ENCODE measurements at regions not wholly inside any gene's neighbourhood (a gene's known extent, or its start where the extent isn't known, plus 50 kb on each side); places are given as distances from the start of the nearest gene placed in this dataset.

GRCh38 chr18:41266616-41267015, 688.4 kb upstream of the PIK3C3 start:
- no peak overlapping the region for H3K4me3 ChIP-seq (ENCODE audit: low read length)
- peak; percentile 57 for DNase-seq (ENCODE audit: low read depth)
- H3K36me3 ChIP-seq (ENCODE audit: control insufficient read depth, insufficient read depth, low read length, severe bottlenecking), result no peaks in the 10 kb centered on the region
- H3K9ac ChIP-seq (ENCODE audit: low read length), result no peak overlapping the region
- no peaks in the 10 kb centered on the region for H3K27me3 ChIP-seq (replicated peaks; ENCODE audit: control insufficient read depth, insufficient read depth, low read length)
- H3K4me1 ChIP-seq (ENCODE audit: control insufficient read depth, insufficient read depth, low read length), result no peaks in the 10 kb centered on the region
- no peaks in the 10 kb centered on the region for H3K9me3 ChIP-seq (ENCODE audit: control insufficient read depth, low read length)

- Histone ChIP-seq H3K4me3 (ENCODE audit: low read length) (no peak overlapping the region), H3K36me3 (ENCODE audit: control insufficient read depth, insufficient read depth, low read length, severe bottlenecking) (no peaks in the 10 kb centered on the region)
Measured at GRCh38 chr18:41266204-41266603, 688.8 kb upstream of the PIK3C3 start.

GRCh38 chr18:41265047-41265446, 690.0 kb upstream of the PIK3C3 start:
- Histone ChIP-seq H3K4me3 (ENCODE audit: low read length) (no peak overlapping the region), H3K27me3 (replicated peaks; ENCODE audit: control insufficient read depth, insufficient read depth, low read length) (no peaks in the 10 kb centered on the region), H3K4me1 (ENCODE audit: control insufficient read depth, insufficient read depth, low read length) (no peaks in the 10 kb centered on the region), H3K9ac (ENCODE audit: low read length) (no peak overlapping the region), H3K36me3 (ENCODE audit: control insufficient read depth, insufficient read depth, low read length, severe bottlenecking) (no peaks in the 10 kb centered on the region), H3K9me3 (ENCODE audit: control insufficient read depth, low read length) (no peaks in the 10 kb centered on the region)
- peak; percentile 11 for DNase-seq (ENCODE audit: low read depth)

More at GRCh38 chr18:41266204-41266603, 688.8 kb upstream of the PIK3C3 start:
- Histone ChIP-seq H3K4me1 (ENCODE audit: control insufficient read depth, insufficient read depth, low read length) (no peaks in the 10 kb centered on the region), H3K27me3 (replicated peaks; ENCODE audit: control insufficient read depth, insufficient read depth, low read length) (no peaks in the 10 kb centered on the region), H3K9ac (ENCODE audit: low read length) (no peak overlapping the region), H3K9me3 (ENCODE audit: control insufficient read depth, low read length) (no peaks in the 10 kb centered on the region)
- no peak for DNase-seq (ENCODE audit: low read depth)

- no peak for DNase-seq (ENCODE audit: low read depth)
- H3K4me3 ChIP-seq (ENCODE audit: low read length), result no peak overlapping the region
- no peaks in the 10 kb centered on the region for H3K36me3 ChIP-seq (ENCODE audit: control insufficient read depth, insufficient read depth, low read length, severe bottlenecking)
- H3K9me3 ChIP-seq (ENCODE audit: control insufficient read depth, low read length), result no peaks in the 10 kb centered on the region
- no peaks in the 10 kb centered on the region for H3K27me3 ChIP-seq (replicated peaks; ENCODE audit: control insufficient read depth, insufficient read depth, low read length)
- H3K4me1 ChIP-seq (ENCODE audit: control insufficient read depth, insufficient read depth, low read length), result no peaks in the 10 kb centered on the region
- no peak overlapping the region for H3K9ac ChIP-seq (ENCODE audit: low read length)
Measured at GRCh38 chr18:41263956-41264355, 691.1 kb upstream of the PIK3C3 start.

GRCh38 chr18:41262688-41263087, 692.3 kb upstream of the PIK3C3 start:
- Histone ChIP-seq H3K4me1 (ENCODE audit: control insufficient read depth, insufficient read depth, low read length) (no peaks in the 10 kb centered on the region), H3K4me3 (ENCODE audit: low read length) (no peak overlapping the region), H3K27me3 (replicated peaks; ENCODE audit: control insufficient read depth, insufficient read depth, low read length) (no peaks in the 10 kb centered on the region), H3K9me3 (ENCODE audit: control insufficient read depth, low read length) (no peaks in the 10 kb centered on the region), H3K9ac (ENCODE audit: low read length) (no peak overlapping the region), H3K36me3 (ENCODE audit: control insufficient read depth, insufficient read depth, low read length, severe bottlenecking) (no peaks in the 10 kb centered on the region)
- DNase-seq (ENCODE audit: low read depth), result no peak

GRCh38 chr18:41244591-41245037, 710.4 kb upstream of the PIK3C3 start:
- no peak overlapping the region for H3K4me3 ChIP-seq (ENCODE audit: low read length)

GRCh38 chr18:41237317-41237716, 717.7 kb upstream of the PIK3C3 start:
- peaks cover 4% of the 10 kb centered on the region for H3K9me3 ChIP-seq (ENCODE audit: control insufficient read depth, low read length)
- no peak for DNase-seq (ENCODE audit: low read depth)
- no peaks in the 10 kb centered on the region for H3K36me3 ChIP-seq (ENCODE audit: control insufficient read depth, insufficient read depth, low read length, severe bottlenecking)
- no peak overlapping the region for H3K4me3 ChIP-seq (ENCODE audit: low read length)
- H3K27me3 ChIP-seq (replicated peaks; ENCODE audit: control insufficient read depth, insufficient read depth, low read length), result no peaks in the 10 kb centered on the region
- no peak overlapping the region for H3K9ac ChIP-seq (ENCODE audit: low read length)
- H3K4me1 ChIP-seq (ENCODE audit: control insufficient read depth, insufficient read depth, low read length), result no peaks in the 10 kb centered on the region

More at GRCh38 chr18:41244591-41245037, 710.4 kb upstream of the PIK3C3 start:
- peak; percentile 19 for DNase-seq (ENCODE audit: low read depth)
- Histone ChIP-seq H3K4me1 (ENCODE audit: control insufficient read depth, insufficient read depth, low read length) (no peaks in the 10 kb centered on the region), H3K9me3 (ENCODE audit: control insufficient read depth, low read length) (no peaks in the 10 kb centered on the region), H3K9ac (ENCODE audit: low read length) (no peak overlapping the region), H3K36me3 (ENCODE audit: control insufficient read depth, insufficient read depth, low read length, severe bottlenecking) (no peaks in the 10 kb centered on the region), H3K27me3 (replicated peaks; ENCODE audit: control insufficient read depth, insufficient read depth, low read length) (no peaks in the 10 kb centered on the region)

- Histone ChIP-seq H3K36me3 (ENCODE audit: control insufficient read depth, insufficient read depth, low read length, severe bottlenecking) (no peaks in the 10 kb centered on the region), H3K4me3 (ENCODE audit: low read length) (no peak overlapping the region), H3K27me3 (replicated peaks; ENCODE audit: control insufficient read depth, insufficient read depth, low read length) (no peaks in the 10 kb centered on the region), H3K9me3 (ENCODE audit: control insufficient read depth, low read length) (peaks cover 8% of the 10 kb centered on the region), H3K4me1 (ENCODE audit: control insufficient read depth, insufficient read depth, low read length) (no peaks in the 10 kb centered on the region), H3K9ac (ENCODE audit: low read length) (no peak overlapping the region)
- no peak for DNase-seq (ENCODE audit: low read depth)
Measured at GRCh38 chr18:41231681-41232080, 723.4 kb upstream of the PIK3C3 start.

GRCh38 chr18:41227993-41228392, 727.0 kb upstream of the PIK3C3 start:
- Histone ChIP-seq H3K4me1 (ENCODE audit: control insufficient read depth, insufficient read depth, low read length) (no peaks in the 10 kb centered on the region), H3K27me3 (replicated peaks; ENCODE audit: control insufficient read depth, insufficient read depth, low read length) (no peaks in the 10 kb centered on the region), H3K4me3 (ENCODE audit: low read length) (no peak overlapping the region), H3K9me3 (ENCODE audit: control insufficient read depth, low read length) (peaks cover 4% of the 10 kb centered on the region), H3K36me3 (ENCODE audit: control insufficient read depth, insufficient read depth, low read length, severe bottlenecking) (no peaks in the 10 kb centered on the region), H3K9ac (ENCODE audit: low read length) (no peak overlapping the region)
- no peak for DNase-seq (ENCODE audit: low read depth)

GRCh38 chr18:41226911-41227310, 728.1 kb upstream of the PIK3C3 start:
- H3K36me3 ChIP-seq (ENCODE audit: control insufficient read depth, insufficient read depth, low read length, severe bottlenecking), result no peaks in the 10 kb centered on the region
- no peak overlapping the region for H3K9ac ChIP-seq (ENCODE audit: low read length)
- H3K27me3 ChIP-seq (replicated peaks; ENCODE audit: control insufficient read depth, insufficient read depth, low read length), result no peaks in the 10 kb centered on the region
- H3K9me3 ChIP-seq (ENCODE audit: control insufficient read depth, low read length), result peaks cover under 1% of the 10 kb centered on the region
- H3K4me3 ChIP-seq (ENCODE audit: low read length), result no peak overlapping the region
- H3K4me1 ChIP-seq (ENCODE audit: control insufficient read depth, insufficient read depth, low read length), result no peaks in the 10 kb centered on the region
- no peak for DNase-seq (ENCODE audit: low read depth)

- Histone ChIP-seq H3K9ac (ENCODE audit: low read length) (no peak overlapping the region), H3K36me3 (ENCODE audit: control insufficient read depth, insufficient read depth, low read length, severe bottlenecking) (no peaks in the 10 kb centered on the region), H3K4me3 (ENCODE audit: low read length) (no peak overlapping the region), H3K9me3 (ENCODE audit: control insufficient read depth, low read length) (no peaks in the 10 kb centered on the region), H3K4me1 (ENCODE audit: control insufficient read depth, insufficient read depth, low read length) (no peaks in the 10 kb centered on the region), H3K27me3 (replicated peaks; ENCODE audit: control insufficient read depth, insufficient read depth, low read length) (no peaks in the 10 kb centered on the region)
- peak; percentile 15 for DNase-seq (ENCODE audit: low read depth)
Measured at GRCh38 chr18:41226186-41226585, 728.8 kb upstream of the PIK3C3 start.

GRCh38 chr18:41216341-41217003, 738.6 kb upstream of the PIK3C3 start:
- Histone ChIP-seq H3K27me3 (replicated peaks; ENCODE audit: control insufficient read depth, insufficient read depth, low read length) (no peaks in the 10 kb centered on the region), H3K36me3 (ENCODE audit: control insufficient read depth, insufficient read depth, low read length, severe bottlenecking) (no peaks in the 10 kb centered on the region), H3K4me1 (ENCODE audit: control insufficient read depth, insufficient read depth, low read length) (no peaks in the 10 kb centered on the region), H3K4me3 (ENCODE audit: low read length) (no peak overlapping the region), H3K9ac (ENCODE audit: low read length) (no peak overlapping the region), H3K9me3 (ENCODE audit: control insufficient read depth, low read length) (no peaks in the 10 kb centered on the region)
- DNase-seq (ENCODE audit: low read depth), result no peak
